CD8-positive, alpha-beta memory T cell (primary cell): ENCODE measurements at regions not wholly inside any gene's neighbourhood (a gene's known extent, or its start where the extent isn't known, plus 50 kb on each side); places are given as distances from the start of the nearest gene placed in this dataset.

ENCODE experiments used
- CTCF ChIA-PET: fragments of 350-600 bp; sonication (Branson Sonifier 250); formaldehyde crosslinking; loops from one replicate; lab custom pipeline; 2021; ENCODE audit warnings: antibody characterized with exemption; lab: Charles Lee
- POLR2A ChIA-PET: fragments of 350-600 bp; sonication (Branson Sonifier 250); formaldehyde crosslinking; loops from one replicate; lab custom pipeline; 2021; ENCODE audit warnings: antibody characterized with exemption; lab: Charles Lee
- DNase-seq, 5 donors: peaks; one replicate each; pipeline versions ENCODE4 v3.0.0 to v3.0.0-alpha.2; 2020 to 2022; ENCODE audit warnings: mixed read lengths in 1 of 5
- H3K27ac ChIP-seq: one replicate; pipeline ENCODE4 v1.7.0; 2013; ENCODE audit warnings: low read depth, mild to moderate bottlenecking, low read length, moderate library complexity
- H3K27me3 ChIP-seq: 2 replicates; pipeline ENCODE4 v1.7.0; 2013; ENCODE audit warnings: low read length, mild to moderate bottlenecking; ENCODE audit not compliant: insufficient read depth, poor library complexity, severe bottlenecking
- H3K36me3 ChIP-seq: 2 replicates; pipeline ENCODE4 v1.7.0; 2013; ENCODE audit warnings: mild to moderate bottlenecking, low read length, moderate library complexity; ENCODE audit not compliant: insufficient read depth
- H3K4me1 ChIP-seq: 2 replicates; pipeline ENCODE4 v1.7.0; 2013; ENCODE audit warnings: mild to moderate bottlenecking, low read length, moderate library complexity; ENCODE audit not compliant: insufficient read depth
- H3K4me3 ChIP-seq: 2 replicates; pipeline ENCODE4 v1.7.0; 2013; ENCODE audit warnings: mild to moderate bottlenecking, low read length
- H3K9me3 ChIP-seq: 2 replicates; pipeline ENCODE4 v1.7.0; 2013; ENCODE audit warnings: mild to moderate bottlenecking, low read length
- H3K27ac Mint-ChIP-seq, 8 donors: one replicate each; pipeline ENCODE4 v1.8.0; 2020 to 2021; ENCODE audit warnings: mixed read lengths in 8 of 8, mild to moderate bottlenecking in 6 of 8, inconsistent platforms in 3 of 8, moderate library complexity in 3 of 8
- H3K27me3 Mint-ChIP-seq, 2 donors: one replicate each; pipeline ENCODE4 v1.8.0; 2020 to 2021; ENCODE audit warnings: mixed read lengths in 2 of 2, mild to moderate bottlenecking in 1 of 2, moderate library complexity in 1 of 2
- H3K36me3 Mint-ChIP-seq, 3 donors: one replicate each; pipeline ENCODE4 v1.8.0; 2020 to 2021; ENCODE audit warnings: mixed read lengths in 3 of 3, inconsistent platforms in 1 of 3, mild to moderate bottlenecking in 1 of 3
- H3K4me1 Mint-ChIP-seq, 3 donors: one replicate each; pipeline ENCODE4 v1.8.0; 2020 to 2021; ENCODE audit warnings: mixed read lengths in 3 of 3, inconsistent platforms in 1 of 3, mild to moderate bottlenecking in 1 of 3
- H3K4me3 Mint-ChIP-seq, 7 donors: one replicate each; pipeline ENCODE4 v1.8.0; 2020 to 2021; ENCODE audit warnings: mixed read lengths in 7 of 7, mild to moderate bottlenecking in 6 of 7, moderate library complexity in 4 of 7, inconsistent platforms in 2 of 7
- H3K9me3 Mint-ChIP-seq, 5 donors: one replicate each; pipeline ENCODE4 v1.8.0; 2020 to 2022; ENCODE audit warnings: mixed read lengths in 5 of 5, mild to moderate bottlenecking in 3 of 5, moderate library complexity in 2 of 5, inconsistent platforms in 1 of 5

GRCh38 chr2:4255491-4255890 lies 552.1 kb downstream of the DCDC2C start:
- H3K4me3 ChIP-seq, result no peak overlapping the region
- no peaks in the 10 kb centered on the region for H3K36me3 ChIP-seq
- Mint-ChIP-seq H3K4me3 (no peak overlapping the region), H3K36me3 (no peaks in the 10 kb centered on the region), H3K9me3 (peaks cover 2 to 28% (median 4%) of the 10 kb centered on the region in 5 donors), H3K27ac (no peak overlapping the region), H3K27me3 (no peaks in the 10 kb centered on the region), H3K4me1 (no peaks in the 10 kb centered on the region)
- no peak overlapping the region for H3K27ac ChIP-seq
- no peaks in the 10 kb centered on the region for H3K27me3 ChIP-seq
- H3K9me3 ChIP-seq, result no peaks in the 10 kb centered on the region
- ChIA-PET POLR2A (no interaction called here), CTCF (no interaction called here)
- no peaks in the 10 kb centered on the region for H3K4me1 ChIP-seq
- DNase-seq, result no peak

- H3K4me1 ChIP-seq, result no peaks in the 10 kb centered on the region
- no peak overlapping the region for H3K27ac ChIP-seq
- Mint-ChIP-seq H3K36me3 (no peaks in the 10 kb centered on the region), H3K27me3 (no peaks in the 10 kb centered on the region), H3K27ac (no peak overlapping the region), H3K4me1 (no peaks in the 10 kb centered on the region), H3K9me3 (peaks cover 2 to 25% (median 4%) of the 10 kb centered on the region in 5 donors), H3K4me3 (no peak overlapping the region)
- no peak for DNase-seq
- no peak overlapping the region for H3K4me3 ChIP-seq
- no peaks in the 10 kb centered on the region for H3K27me3 ChIP-seq
- POLR2A ChIA-PET, result no interaction called here
- H3K9me3 ChIP-seq, result no peaks in the 10 kb centered on the region
- H3K36me3 ChIP-seq, result no peaks in the 10 kb centered on the region
- CTCF ChIA-PET, result no interaction called here
Observed at GRCh38 chr2:4256351-4256750, 553.0 kb downstream of the DCDC2C start.

- H3K27ac Mint-ChIP-seq, result no peak overlapping the region
- POLR2A ChIA-PET, result no interaction called here
- no peaks in the 10 kb centered on the region for H3K36me3 ChIP-seq
- no peaks in the 10 kb centered on the region for H3K4me1 Mint-ChIP-seq
- H3K27ac ChIP-seq, result no peak overlapping the region
- CTCF ChIA-PET, result no interaction called here
- H3K4me3 ChIP-seq, result no peak overlapping the region
- H3K27me3 ChIP-seq, result no peaks in the 10 kb centered on the region
- no peak for DNase-seq
- no peak overlapping the region for H3K4me3 Mint-ChIP-seq
- no peaks in the 10 kb centered on the region for H3K36me3 Mint-ChIP-seq
- H3K9me3 Mint-ChIP-seq, result peaks cover 2 to 20% (median 8%) of the 10 kb centered on the region in 5 donors
- no peaks in the 10 kb centered on the region for H3K9me3 ChIP-seq
- H3K27me3 Mint-ChIP-seq, result no peaks in the 10 kb centered on the region
- H3K4me1 ChIP-seq, result no peaks in the 10 kb centered on the region
Observed at GRCh38 chr2:4258563-4258962, 555.2 kb downstream of the DCDC2C start.

- Histone ChIP-seq H3K4me1 (no peaks in the 10 kb centered on the region), H3K4me3 (no peak overlapping the region), H3K9me3 (no peaks in the 10 kb centered on the region), H3K27me3 (no peaks in the 10 kb centered on the region), H3K36me3 (no peaks in the 10 kb centered on the region), H3K27ac (no peak overlapping the region)
- no peak for DNase-seq
- Mint-ChIP-seq H3K4me1 (no peaks in the 10 kb centered on the region), H3K27ac (no peak overlapping the region), H3K36me3 (no peaks in the 10 kb centered on the region), H3K4me3 (no peak overlapping the region), H3K9me3 (peaks cover 0 to 9% (median 4%) of the 10 kb centered on the region in 5 donors), H3K27me3 (no peaks in the 10 kb centered on the region)
- ChIA-PET POLR2A (no interaction called here), CTCF (no interaction called here)
Observed at GRCh38 chr2:4265936-4266335, 562.6 kb downstream of the DCDC2C start.

- Mint-ChIP-seq H3K27ac (no peak overlapping the region), H3K4me3 (no peak overlapping the region)
- DNase-seq, result no peak
Observed at GRCh38 chr2:4269885-4270284, 566.5 kb downstream of the DCDC2C start.

GRCh38 chr2:4272261-4272858 lies 569.0 kb downstream of the DCDC2C start:
- H3K9me3 ChIP-seq, result no peaks in the 10 kb centered on the region
- Mint-ChIP-seq H3K27me3 (no peaks in the 10 kb centered on the region), H3K4me3 (no peak overlapping the region), H3K27ac (no peak overlapping the region), H3K4me1 (no peaks in the 10 kb centered on the region), H3K36me3 (no peaks in the 10 kb centered on the region), H3K9me3 (peaks cover 2 to 14% (median 10%) of the 10 kb centered on the region in 5 donors)
- no peak overlapping the region for H3K27ac ChIP-seq
- no peak overlapping the region for H3K4me3 ChIP-seq
- DNase-seq, result no peak
- POLR2A ChIA-PET, result no interaction called here
- H3K27me3 ChIP-seq, result no peaks in the 10 kb centered on the region
- no peaks in the 10 kb centered on the region for H3K36me3 ChIP-seq
- CTCF ChIA-PET, result no interaction called here
- H3K4me1 ChIP-seq, result no peaks in the 10 kb centered on the region

More at GRCh38 chr2:4269885-4270284, 566.5 kb downstream of the DCDC2C start:
- H3K4me3 ChIP-seq, result no peak overlapping the region
- no peaks in the 10 kb centered on the region for H3K36me3 ChIP-seq
- H3K4me1 ChIP-seq, result no peaks in the 10 kb centered on the region
- ChIA-PET POLR2A (no interaction called here), CTCF (no interaction called here)
- Mint-ChIP-seq H3K27me3 (no peaks in the 10 kb centered on the region), H3K36me3 (no peaks in the 10 kb centered on the region), H3K9me3 (peaks cover 2 to 11% (median 6%) of the 10 kb centered on the region in 5 donors), H3K4me1 (no peaks in the 10 kb centered on the region)
- H3K27me3 ChIP-seq, result no peaks in the 10 kb centered on the region
- H3K27ac ChIP-seq, result no peak overlapping the region
- no peaks in the 10 kb centered on the region for H3K9me3 ChIP-seq

GRCh38 chr2:4278392-4278791 lies 575.0 kb downstream of the DCDC2C start:
- H3K27ac Mint-ChIP-seq, result no peak overlapping the region
- H3K4me1 ChIP-seq, result no peaks in the 10 kb centered on the region
- no peak overlapping the region for H3K4me3 ChIP-seq
- ChIA-PET CTCF (no interaction called here), POLR2A (no interaction called here)
- DNase-seq, result no peak
- H3K27ac ChIP-seq, result no peak overlapping the region
- peaks cover 7 to 19% (median 13%) of the 10 kb centered on the region in 5 donors for H3K9me3 Mint-ChIP-seq
- H3K36me3 ChIP-seq, result no peaks in the 10 kb centered on the region
- H3K4me1 Mint-ChIP-seq, result no peaks in the 10 kb centered on the region
- H3K27me3 Mint-ChIP-seq, result no peaks in the 10 kb centered on the region
- H3K36me3 Mint-ChIP-seq, result no peaks in the 10 kb centered on the region
- no peak overlapping the region for H3K4me3 Mint-ChIP-seq
- no peaks in the 10 kb centered on the region for H3K27me3 ChIP-seq
- no peaks in the 10 kb centered on the region for H3K9me3 ChIP-seq

- H3K4me3 ChIP-seq, result no peak overlapping the region
- no peaks in the 10 kb centered on the region for H3K4me1 Mint-ChIP-seq
- POLR2A ChIA-PET, result no interaction called here
- no peaks in the 10 kb centered on the region for H3K27me3 Mint-ChIP-seq
- H3K27ac Mint-ChIP-seq, result no peak overlapping the region
- H3K36me3 ChIP-seq, result no peaks in the 10 kb centered on the region
- no peaks in the 10 kb centered on the region for H3K36me3 Mint-ChIP-seq
- H3K4me1 ChIP-seq, result no peaks in the 10 kb centered on the region
- H3K9me3 ChIP-seq, result no peaks in the 10 kb centered on the region
- CTCF ChIA-PET, result no interaction called here
- H3K27me3 ChIP-seq, result no peaks in the 10 kb centered on the region
- no peak for DNase-seq
- no peak overlapping the region for H3K4me3 Mint-ChIP-seq
- peaks cover 7 to 16% (median 13%) of the 10 kb centered on the region in 5 donors for H3K9me3 Mint-ChIP-seq
- H3K27ac ChIP-seq, result no peak overlapping the region
Observed at GRCh38 chr2:4279431-4279830, 576.1 kb downstream of the DCDC2C start.
